ENCODE measurements at regions not wholly inside any gene's neighbourhood (a gene's known extent, or its start where the extent isn't known, plus 50 kb on each side); places are given as distances from the start of the nearest gene placed in this dataset.

GRCh38 chr3:43865351-43865750 lies 174.6 kb downstream of the ABHD5 start:
- no peak for TF ChIP-seq CTCF (IDR thresholded peaks at IDR 0.05; ENCODE audit: poor library complexity)
- no peak for TF ChIP-seq EZH2 (IDR thresholded peaks at IDR 0.05; ENCODE audit: borderline replicate concordance)

Measured in hepatocyte (in vitro differentiated cells).